Vagina (tissue), 2 donors: ENCODE measurements at regions not wholly inside any gene's neighbourhood (a gene's known extent, or its start where the extent isn't known, plus 50 kb on each side); places are given as distances from the start of the nearest gene placed in this dataset.

Experiments used
- CTCF ChIP-seq, 3 experiments: fragments of 450-650 bp in 2 of 3; fragments of 200-600 bp in 1 of 3; sonication (generic) in 1 of 3; IDR thresholded peaks; one replicate each; pipeline ENCODE4 v1.5.1; 2017 to 2019; ENCODE audit warnings: antibody characterized with exemption in 3 of 3, mild to moderate bottlenecking in 2 of 3, moderate library complexity in 2 of 3
- POLR2AphosphoS5 ChIP-seq, 2 donors: sonication (generic); formaldehyde crosslinking; IDR thresholded peaks; one replicate each; pipeline ENCODE4 v1.9.0; 2017; ENCODE audit warnings: antibody characterized with exemption in 2 of 2, mild to moderate bottlenecking in 2 of 2, low read depth in 1 of 2; ENCODE audit not compliant: insufficient read depth in 1 of 2

DNA sequence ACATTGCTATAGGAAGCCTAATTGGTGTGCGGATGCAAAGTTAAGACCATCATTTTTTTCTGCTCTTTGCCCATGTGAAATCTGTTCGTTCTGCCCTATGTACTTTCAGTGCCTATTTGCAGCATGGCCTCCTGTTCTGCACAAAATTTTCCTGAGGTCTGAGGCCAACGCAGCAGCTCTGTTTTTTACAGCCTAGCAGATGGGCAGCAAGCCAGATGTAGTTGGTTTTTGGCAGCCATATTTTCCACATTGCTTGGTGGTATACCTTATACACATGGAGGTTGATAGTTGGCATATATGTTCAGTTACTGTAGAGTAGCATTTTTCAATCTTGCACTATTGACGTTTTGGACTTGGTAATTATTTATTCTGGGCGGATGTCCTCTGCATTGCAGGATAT is 133.5 kb upstream of the MRPS30 start:
- TF ChIP-seq CTCF (IDR thresholded peaks at IDR 0.05) (no peak), POLR2AphosphoS5 (IDR thresholded peaks at IDR 0.05; ENCODE audit: insufficient read depth in 1 of 2, low read depth in 1 of 2) (no peak)
